SK-N-SH (cell line): ENCODE measurements at regions not wholly inside any gene's neighbourhood (a gene's known extent, or its start where the extent isn't known, plus 50 kb on each side); places are given as distances from the start of the nearest gene placed in this dataset.

Experiments
- EZH2phosphoT487 ChIP-seq: fragments of 200-600 bp; sonication (generic); IDR thresholded peaks from 2 replicates; pipeline ENCODE4 v1.6.1; 2017; ENCODE audit warnings: low read depth, mixed run types, mild to moderate bottlenecking, antibody characterized with exemption, moderate library complexity, borderline replicate concordance
- MXI1 ChIP-seq: IDR thresholded peaks from 2 replicates; pipeline ENCODE4 v1.6.1; 2012; ENCODE audit warnings: mild to moderate bottlenecking, low read depth, low read length, improper control_type of control experiment
- POLR2AphosphoS5 ChIP-seq: IDR thresholded peaks from 2 replicates; pipeline ENCODE4 v1.6.1; 2012; ENCODE audit warnings: low read depth, low read length
- SMC3 ChIP-seq: IDR thresholded peaks from 2 replicates; pipeline ENCODE4 v1.6.1; 2012; ENCODE audit warnings: low read depth, low read length, improper control_type of control experiment
- TAF1 ChIP-seq: IDR thresholded peaks from 2 replicates; pipeline ENCODE4 v1.6.1; 2012; ENCODE audit warnings: low read depth, mild to moderate bottlenecking, low read length, moderate library complexity, borderline replicate concordance
- YY1 ChIP-seq: IDR thresholded peaks from 2 replicates; pipeline ENCODE4 v1.4.0; 2012; ENCODE audit warnings: low read depth, mild to moderate bottlenecking
- TF ChIP-seq, protein P1 (sequence below): fragments of 200-600 bp; sonication (generic); IDR thresholded peaks from 2 replicates; pipeline ENCODE4 v1.6.1; 2017; ENCODE audit warnings: antibody characterized with exemption, mild to moderate bottlenecking, moderate library complexity
- TF ChIP-seq, protein P2 (sequence below): IDR thresholded peaks from 2 replicates; pipeline ENCODE4 v1.6.1; 2012; ENCODE audit warnings: mild to moderate bottlenecking, low read depth, low read length, moderate library complexity

DNA sequence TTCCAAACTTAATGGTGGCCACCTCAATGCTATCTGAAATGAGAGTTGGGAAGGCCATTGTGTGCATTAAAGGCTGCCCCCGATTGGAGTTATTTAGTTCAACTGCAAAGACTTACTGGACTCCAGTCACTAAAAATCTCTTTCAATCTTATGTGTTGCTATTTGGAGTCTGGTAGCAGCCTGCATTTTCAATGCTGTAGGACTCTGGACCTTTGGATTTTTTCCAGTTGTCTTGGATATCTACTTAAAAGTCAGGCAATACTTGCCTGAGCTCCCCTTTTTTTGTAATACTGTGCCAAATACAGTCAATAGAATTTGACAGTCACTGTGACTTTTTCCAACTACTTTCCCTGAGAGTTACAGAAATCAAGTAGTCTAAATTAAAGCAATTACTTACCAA is 281.9 kb downstream of the TRIB2 start:
- TF ChIP-seq POLR2AphosphoS5 (no peak), EZH2phosphoT487 (no peak), TAF1 (no peak), MXI1 (no peak), YY1 (no peak), SMC3 (no peak)
- TF ChIP-seq, protein P1, sequence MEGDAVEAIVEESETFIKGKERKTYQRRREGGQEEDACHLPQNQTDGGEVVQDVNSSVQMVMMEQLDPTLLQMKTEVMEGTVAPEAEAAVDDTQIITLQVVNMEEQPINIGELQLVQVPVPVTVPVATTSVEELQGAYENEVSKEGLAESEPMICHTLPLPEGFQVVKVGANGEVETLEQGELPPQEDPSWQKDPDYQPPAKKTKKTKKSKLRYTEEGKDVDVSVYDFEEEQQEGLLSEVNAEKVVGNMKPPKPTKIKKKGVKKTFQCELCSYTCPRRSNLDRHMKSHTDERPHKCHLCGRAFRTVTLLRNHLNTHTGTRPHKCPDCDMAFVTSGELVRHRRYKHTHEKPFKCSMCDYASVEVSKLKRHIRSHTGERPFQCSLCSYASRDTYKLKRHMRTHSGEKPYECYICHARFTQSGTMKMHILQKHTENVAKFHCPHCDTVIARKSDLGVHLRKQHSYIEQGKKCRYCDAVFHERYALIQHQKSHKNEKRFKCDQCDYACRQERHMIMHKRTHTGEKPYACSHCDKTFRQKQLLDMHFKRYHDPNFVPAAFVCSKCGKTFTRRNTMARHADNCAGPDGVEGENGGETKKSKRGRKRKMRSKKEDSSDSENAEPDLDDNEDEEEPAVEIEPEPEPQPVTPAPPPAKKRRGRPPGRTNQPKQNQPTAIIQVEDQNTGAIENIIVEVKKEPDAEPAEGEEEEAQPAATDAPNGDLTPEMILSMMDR: no peak
- TF ChIP-seq, protein P2, sequence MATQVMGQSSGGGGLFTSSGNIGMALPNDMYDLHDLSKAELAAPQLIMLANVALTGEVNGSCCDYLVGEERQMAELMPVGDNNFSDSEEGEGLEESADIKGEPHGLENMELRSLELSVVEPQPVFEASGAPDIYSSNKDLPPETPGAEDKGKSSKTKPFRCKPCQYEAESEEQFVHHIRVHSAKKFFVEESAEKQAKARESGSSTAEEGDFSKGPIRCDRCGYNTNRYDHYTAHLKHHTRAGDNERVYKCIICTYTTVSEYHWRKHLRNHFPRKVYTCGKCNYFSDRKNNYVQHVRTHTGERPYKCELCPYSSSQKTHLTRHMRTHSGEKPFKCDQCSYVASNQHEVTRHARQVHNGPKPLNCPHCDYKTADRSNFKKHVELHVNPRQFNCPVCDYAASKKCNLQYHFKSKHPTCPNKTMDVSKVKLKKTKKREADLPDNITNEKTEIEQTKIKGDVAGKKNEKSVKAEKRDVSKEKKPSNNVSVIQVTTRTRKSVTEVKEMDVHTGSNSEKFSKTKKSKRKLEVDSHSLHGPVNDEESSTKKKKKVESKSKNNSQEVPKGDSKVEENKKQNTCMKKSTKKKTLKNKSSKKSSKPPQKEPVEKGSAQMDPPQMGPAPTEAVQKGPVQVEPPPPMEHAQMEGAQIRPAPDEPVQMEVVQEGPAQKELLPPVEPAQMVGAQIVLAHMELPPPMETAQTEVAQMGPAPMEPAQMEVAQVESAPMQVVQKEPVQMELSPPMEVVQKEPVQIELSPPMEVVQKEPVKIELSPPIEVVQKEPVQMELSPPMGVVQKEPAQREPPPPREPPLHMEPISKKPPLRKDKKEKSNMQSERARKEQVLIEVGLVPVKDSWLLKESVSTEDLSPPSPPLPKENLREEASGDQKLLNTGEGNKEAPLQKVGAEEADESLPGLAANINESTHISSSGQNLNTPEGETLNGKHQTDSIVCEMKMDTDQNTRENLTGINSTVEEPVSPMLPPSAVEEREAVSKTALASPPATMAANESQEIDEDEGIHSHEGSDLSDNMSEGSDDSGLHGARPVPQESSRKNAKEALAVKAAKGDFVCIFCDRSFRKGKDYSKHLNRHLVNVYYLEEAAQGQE: no peak
